D721Med (cell line): ENCODE measurements at regions not wholly inside any gene's neighbourhood (a gene's known extent, or its start where the extent isn't known, plus 50 kb on each side); places are given as distances from the start of the nearest gene placed in this dataset.
"Not testable (repeated sequence)": the region's sequence is repeated elsewhere in the genome, so short reads cannot be mapped to it uniquely, and the experiment has no call there.

Experiments used
- DNase-seq: peaks from one replicate; pipeline ENCODE4 v3.0.0; 2011; ENCODE audit warnings: low spot score; ENCODE audit not compliant: insufficient read length
- FAIRE-seq: peaks from 2 replicates; lab custom pipeline; 2011; peaks lifted over from hg19 to GRCh38; lab: Jason Lieb, UNC

GRCh38 chr2:87075054-87075790 is 53.6 kb upstream of the PLGLB1 start:
- DNase-seq, FAIRE-seq: not testable (repeated sequence)

DNA sequence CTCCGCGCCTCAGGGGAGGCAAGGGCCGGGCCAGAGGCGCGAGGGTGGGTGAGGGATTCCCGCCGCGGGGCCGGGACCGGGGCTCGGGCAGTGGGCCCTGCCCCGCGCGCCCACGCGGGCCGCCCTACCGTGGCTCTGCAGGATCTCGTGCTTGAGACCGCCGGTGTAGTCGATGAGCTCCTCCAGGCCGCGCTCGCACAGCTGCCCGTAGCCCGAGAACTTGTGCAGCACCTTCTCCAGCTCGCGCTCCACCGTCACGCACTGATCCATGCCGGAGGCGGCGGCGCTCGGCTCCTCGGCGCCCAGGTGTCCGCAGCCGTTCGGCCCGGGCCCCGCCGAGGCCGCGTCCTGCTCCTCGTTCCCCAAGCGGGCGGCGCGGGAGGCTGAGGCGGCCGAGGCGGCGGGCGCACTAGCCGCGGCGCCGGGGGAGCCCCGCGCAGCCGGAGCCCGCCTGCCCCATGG is 54.2 kb upstream of the PLGLB1 start:
- FAIRE-seq, DNase-seq: not testable (repeated sequence)

DNA sequence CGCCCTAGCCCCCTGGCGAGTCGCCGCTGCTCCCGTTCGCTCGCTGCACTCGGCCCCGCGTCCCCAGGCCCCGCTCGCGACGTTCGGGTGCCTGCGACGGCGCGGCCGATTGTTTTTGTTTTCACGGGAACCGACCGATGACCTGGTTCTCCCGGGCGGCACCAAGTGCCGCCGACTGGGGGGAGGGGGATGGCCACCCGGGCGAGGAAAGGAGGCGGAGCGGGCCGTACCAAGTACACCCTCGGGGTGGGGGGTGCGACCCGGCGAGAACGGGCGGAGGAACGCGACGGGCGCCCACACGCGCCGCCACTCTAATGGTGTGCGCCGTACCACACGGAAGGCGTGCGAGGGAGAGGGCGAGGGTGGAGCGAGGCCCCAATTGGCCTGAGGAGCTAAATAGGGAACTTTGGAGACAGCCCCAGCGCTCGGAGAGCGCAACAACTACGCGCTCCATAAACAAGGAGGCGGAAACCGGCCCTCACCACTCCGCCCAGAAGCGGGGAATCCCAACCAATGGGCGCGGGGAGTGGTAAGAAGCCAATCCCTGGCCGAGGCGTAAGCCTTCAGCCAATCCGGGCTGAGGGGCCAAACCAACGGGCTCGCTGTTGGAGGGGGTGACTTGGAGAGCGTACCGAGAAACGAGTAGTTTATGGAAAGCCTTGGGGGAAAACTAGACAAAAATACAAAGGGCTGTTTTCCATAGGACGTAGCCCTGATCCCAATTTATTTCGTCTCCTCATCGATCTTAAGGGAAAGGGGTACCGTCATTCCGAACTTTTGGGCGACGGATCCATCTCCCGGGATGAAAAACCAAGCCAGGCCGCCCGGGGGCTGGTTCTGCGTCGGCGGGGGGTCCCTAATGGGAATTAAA is 54.8 kb upstream of the PLGLB1 start:
- DNase-seq = peak; percentile 1
- FAIRE-seq = not testable (repeated sequence)

DNA sequence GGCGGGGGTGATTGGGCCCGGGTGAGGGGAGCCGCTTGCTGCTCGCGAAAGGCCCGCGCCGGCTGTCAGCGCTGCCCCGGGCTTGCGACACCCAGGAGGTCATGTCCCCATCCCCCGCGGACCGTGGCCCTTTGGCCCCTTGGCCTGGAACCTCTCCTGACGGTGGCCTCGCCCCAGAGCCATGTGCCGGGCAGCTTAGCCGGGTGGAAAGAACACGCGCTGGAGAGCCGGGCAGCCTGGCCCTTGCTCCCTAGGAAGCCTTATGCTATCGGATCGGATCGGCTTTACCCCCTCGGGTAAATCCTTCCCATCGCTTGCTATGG is 55.4 kb upstream of the PLGLB1 start:
- DNase-seq, FAIRE-seq: not testable (repeated sequence)

DNA sequence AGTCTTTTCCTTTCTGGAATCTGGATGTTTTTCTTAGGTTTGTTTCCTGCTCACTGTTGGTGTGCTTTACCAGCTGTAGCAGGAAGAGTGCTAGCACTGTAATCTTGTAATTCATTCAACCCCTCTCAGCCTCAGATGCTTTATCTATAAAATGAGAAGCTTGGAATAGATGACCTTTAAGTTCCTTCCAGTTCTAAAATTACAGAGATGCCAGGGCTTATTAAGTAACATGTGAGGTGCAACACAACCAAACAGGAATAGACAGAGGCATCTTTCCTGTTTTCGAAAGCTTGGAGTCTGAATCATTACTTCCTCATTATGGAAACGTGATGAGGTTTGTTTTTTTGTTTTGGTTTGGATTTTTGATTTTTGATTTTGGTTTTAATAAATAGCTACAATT is 60.1 kb upstream of the PLGLB1 start:
- FAIRE-seq, DNase-seq: not testable (repeated sequence)

DNA sequence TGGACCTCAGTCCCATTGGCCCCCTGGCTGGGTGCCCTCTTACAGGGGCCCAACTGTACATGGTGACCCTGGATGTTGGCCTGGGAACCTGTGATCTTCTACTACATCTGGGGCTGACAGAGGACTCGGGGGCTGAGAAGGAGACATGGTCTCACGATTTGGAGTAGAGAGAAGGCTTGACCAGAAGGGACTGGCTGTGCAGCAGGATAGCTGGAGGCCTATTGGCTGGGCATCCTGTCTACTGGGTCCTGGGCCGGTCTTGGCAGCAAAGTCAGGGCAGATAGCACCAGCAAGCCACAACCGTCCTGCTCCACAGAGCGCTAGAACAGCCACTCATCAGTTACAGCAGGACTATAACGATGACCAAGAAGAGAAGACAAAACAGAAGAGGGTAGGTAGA is 66.4 kb upstream of the PLGLB1 start:
- not testable (repeated sequence) for DNase-seq, FAIRE-seq

GRCh38 chr2:87089401-87089800 is 67.8 kb upstream of the PLGLB1 start:
- FAIRE-seq, DNase-seq: not testable (repeated sequence)

DNA sequence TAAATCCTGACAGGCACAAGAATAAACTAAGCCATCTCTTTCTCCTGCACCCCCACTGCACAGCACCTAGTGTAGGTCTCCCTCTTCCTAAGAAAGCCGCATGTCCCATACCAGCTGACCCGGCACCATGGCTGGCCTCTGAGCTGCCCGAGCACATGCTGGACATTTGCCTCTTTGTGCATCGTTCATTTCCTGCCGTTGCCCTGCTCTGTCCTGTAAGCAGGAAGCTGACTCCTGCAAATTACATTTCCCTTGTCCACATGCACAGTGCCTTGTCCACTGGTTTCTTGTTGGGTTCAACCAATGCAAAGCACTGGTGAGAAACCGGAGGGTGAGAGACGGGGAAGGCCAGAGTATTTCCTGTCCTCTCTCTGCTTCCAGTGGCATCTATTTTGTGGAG is 71.6 kb upstream of the PLGLB1 start:
- FAIRE-seq, DNase-seq: not testable (repeated sequence)

DNA sequence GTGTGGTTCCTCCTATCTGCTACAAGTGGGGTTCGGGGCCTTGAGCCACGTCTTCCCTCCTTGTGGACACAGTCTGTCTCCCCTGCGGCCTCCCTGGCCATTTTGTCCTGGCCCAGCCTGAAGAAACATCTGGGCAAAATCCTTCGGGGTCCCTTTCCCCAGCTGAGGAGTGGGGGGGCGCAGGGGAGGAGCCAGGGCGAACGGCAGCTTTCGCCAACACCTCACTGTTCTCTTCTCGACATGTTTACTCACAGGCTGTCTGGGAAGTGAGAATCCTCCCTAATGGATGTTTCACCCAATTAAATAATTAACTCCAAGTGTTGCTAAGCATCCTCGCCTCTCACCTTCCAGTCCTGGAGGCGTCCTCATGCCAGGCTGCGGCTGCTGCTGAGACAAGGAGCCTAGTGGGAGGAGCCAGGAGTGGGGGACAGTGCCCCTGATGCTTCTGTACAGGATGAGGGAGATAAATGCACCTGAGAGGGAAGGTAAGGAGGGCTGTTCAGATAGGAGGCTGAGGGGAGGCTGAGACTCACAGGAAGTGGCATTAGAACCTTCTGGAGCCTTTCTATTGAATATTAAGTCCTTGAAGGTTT is 72.4 kb upstream of the PLGLB1 start:
- not testable (repeated sequence) for FAIRE-seq, DNase-seq

- DNase-seq = not testable (repeated sequence)
- FAIRE-seq = peak; percentile 61
These were observed 74.2 kb upstream of the PLGLB1 start for GRCh38 chr2:87095804-87096203.

DNA sequence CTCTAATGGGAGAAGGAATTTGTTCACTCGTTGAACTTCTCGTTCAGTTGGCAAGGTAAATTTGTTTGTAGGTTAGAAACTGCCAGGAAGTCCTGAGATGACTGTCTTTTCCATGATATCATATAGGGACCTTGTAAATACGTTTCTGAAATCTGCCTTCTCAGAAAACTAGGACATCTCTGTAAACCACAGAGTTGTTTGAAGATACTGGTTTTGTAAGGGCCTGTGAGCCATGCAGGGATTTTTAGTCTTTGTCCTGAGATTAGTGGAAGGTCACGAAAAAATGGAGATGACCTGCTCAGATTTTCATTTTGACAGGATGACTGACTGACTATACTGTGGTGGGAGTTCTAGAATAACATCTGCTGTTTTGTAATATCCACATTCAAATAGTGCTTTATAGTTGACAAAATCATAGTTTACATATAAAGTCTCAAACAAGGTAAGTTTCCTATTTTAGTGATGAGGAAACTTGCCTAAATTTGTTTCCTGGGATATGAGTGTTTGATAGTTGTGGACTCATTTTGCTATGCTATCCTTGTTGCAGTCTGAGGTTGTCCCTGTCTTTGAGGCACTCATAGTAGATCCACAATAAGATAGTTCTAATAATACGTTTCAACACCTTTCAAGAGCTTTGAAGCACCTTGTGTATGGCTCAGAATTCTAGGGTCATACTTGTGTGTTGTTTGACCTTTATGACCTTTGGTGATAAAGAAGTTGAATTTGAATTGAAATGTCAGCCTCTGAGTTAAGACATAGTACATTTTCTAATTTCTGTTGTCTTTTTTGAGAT is 107.3 kb upstream of the PLGLB1 start:
- not testable (repeated sequence) for DNase-seq, FAIRE-seq

DNA sequence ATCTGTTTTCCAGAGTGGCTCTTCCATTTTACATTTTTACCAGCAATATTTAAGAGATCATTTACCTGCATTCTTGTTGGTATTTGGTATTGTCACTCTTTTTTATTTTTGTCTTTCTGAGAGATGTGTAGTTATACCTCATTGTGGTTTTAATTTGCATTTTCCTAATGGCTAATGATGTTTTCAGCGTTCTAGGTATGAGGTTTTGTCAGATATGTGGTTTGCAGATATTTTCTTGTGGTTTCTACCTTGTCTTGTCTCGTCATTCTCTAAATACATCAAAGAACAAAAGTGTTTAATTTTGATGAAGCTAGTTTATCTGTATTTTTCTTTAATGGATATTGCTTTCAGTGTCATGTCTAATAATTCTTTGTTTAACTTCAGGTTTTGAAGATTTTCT is 110.9 kb upstream of the PLGLB1 start:
- DNase-seq, FAIRE-seq: not testable (repeated sequence)

DNA sequence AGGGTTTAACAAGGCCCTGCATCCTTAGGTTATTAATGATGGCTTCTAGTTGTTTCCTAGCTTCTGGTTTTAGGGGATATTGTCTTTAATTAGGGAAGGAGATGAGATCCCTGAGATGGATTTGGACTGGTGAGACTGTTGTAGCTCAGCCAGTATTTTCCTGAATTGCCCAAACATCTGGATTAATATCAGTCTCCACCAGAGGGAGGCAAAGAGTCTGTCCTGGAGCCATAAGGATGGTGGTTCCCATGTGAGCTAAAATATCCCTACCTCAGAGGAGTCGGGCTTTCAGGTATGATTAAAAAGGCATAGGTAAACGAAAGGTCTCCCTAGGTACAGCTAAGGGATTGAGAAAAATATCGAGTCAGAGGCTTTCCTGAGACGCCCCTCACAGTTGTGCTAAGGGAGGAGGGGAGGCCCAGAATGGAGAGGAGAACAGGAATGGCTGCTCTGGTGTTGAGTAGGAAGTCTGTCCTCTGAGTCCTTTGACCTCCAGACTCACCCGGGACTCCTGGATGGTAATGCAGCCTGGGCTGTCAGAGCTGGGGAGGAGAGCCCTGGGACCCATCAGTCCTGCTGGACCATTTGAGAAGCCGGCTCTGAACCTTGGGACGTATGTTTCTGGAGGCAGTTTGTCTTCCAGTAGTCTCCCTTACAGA is 130.3 kb upstream of the PLGLB1 start:
- not testable (repeated sequence) for FAIRE-seq

GRCh38 chr2:87174454-87174853 is 152.8 kb upstream of the PLGLB1 start:
- DNase-seq, FAIRE-seq: not testable (repeated sequence)

More for the DNA sequence above, 130.3 kb upstream of the PLGLB1 start:
- DNase-seq = not testable (repeated sequence)

- DNase-seq, FAIRE-seq: not testable (repeated sequence)
These were observed 161.7 kb upstream of the PLGLB1 start for GRCh38 chr2:87183373-87183772.

GRCh38 chr2:87184260-87184659 is 162.6 kb upstream of the PLGLB1 start:
- FAIRE-seq = not testable (repeated sequence)

DNA sequence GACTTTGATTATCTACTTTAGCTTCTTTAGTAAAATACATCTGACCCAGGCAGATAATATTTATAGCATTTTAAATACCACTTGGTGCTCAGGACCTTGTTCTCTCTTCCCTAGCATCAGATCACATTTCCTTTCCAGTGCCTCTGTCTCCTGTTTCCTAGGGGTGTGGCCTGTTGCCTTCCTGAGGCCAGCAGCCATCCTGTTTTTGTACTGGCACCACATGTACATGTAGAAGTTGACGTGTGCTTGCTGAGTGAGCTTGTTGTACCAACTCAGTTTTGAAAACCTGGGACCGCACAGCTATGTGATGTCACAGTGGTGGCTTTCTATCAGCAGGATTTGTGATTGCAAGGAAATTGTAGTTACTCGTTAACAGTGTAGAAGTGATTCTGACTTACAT is 167.6 kb upstream of the PLGLB1 start:
- FAIRE-seq, DNase-seq: not testable (repeated sequence)

More at GRCh38 chr2:87184260-87184659, 162.6 kb upstream of the PLGLB1 start:
- not testable (repeated sequence) for DNase-seq

DNA sequence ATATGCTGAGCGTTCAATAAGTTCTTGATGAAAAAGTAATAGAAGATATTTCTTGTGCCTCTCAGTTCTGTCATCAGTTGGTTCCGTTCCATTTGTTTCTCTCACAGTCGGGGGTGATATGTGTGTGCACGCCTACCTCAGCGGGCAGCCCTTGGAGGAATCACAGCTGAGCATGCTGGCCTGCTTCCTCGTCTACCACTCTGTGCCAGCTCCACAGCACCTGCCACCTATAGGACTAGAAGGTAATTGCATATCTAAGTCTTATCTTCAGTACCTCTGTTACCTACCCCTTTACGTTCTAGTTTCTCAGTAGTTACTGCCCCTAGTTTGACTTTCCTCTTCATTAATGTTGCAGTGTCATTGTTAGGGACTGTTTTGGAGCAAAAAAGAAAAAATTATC is 171.7 kb upstream of the PLGLB1 start:
- DNase-seq, FAIRE-seq: not testable (repeated sequence)
